HG02678 (cell line): ENCODE measurements at regions not wholly inside any gene's neighbourhood (a gene's known extent, or its start where the extent isn't known, plus 50 kb on each side); places are given as distances from the start of the nearest gene placed in this dataset.
"Not testable (repeated sequence)": the region's sequence is repeated elsewhere in the genome, so short reads cannot be mapped to it uniquely, and the experiment has no call there.

Source experiments
- ATAC-seq: cut with Tn5 transposase; IDR thresholded peaks from one replicate; pipeline ENCODE4 v1.9.1; 2021; ENCODE audit warnings: mild to moderate bottlenecking, moderate library complexity; ENCODE audit not compliant: unreplicated experiment

- ATAC-seq = no peak
These were observed 94.3 kb upstream of the DCLK2 start for GRCh38 chr4:149983931-149984330.

GRCh38 chr4:149985981-149986380 is 92.3 kb upstream of the DCLK2 start:
- no peak for ATAC-seq

GRCh38 chr4:149986917-149987316 is 91.3 kb upstream of the DCLK2 start:
- no peak for ATAC-seq

GRCh38 chr4:149987330-149988086 is 90.7 kb upstream of the DCLK2 start:
- no peak for ATAC-seq

GRCh38 chr4:149988087-149988410 is 90.2 kb upstream of the DCLK2 start:
- ATAC-seq = no peak

- ATAC-seq = no peak
These were observed 85.2 kb upstream of the DCLK2 start for GRCh38 chr4:149993030-149993429.

- no peak for ATAC-seq
These were observed 83.0 kb upstream of the DCLK2 start for GRCh38 chr4:149995134-149995756.

- ATAC-seq = no peak
These were observed 80.3 kb upstream of the DCLK2 start for GRCh38 chr4:149997881-149998421.

- ATAC-seq = no peak
These were observed 78.7 kb upstream of the DCLK2 start for GRCh38 chr4:149999485-150000074.

GRCh38 chr4:150001815-150002214 is 76.4 kb upstream of the DCLK2 start:
- ATAC-seq = no peak

GRCh38 chr4:150002561-150002960 is 75.7 kb upstream of the DCLK2 start:
- ATAC-seq = no peak

GRCh38 chr4:150004481-150004880 is 73.8 kb upstream of the DCLK2 start:
- no peak for ATAC-seq

- ATAC-seq = no peak
These were observed 72.7 kb upstream of the DCLK2 start for GRCh38 chr4:150005537-150005936.

- ATAC-seq = no peak
These were observed 72.0 kb upstream of the DCLK2 start for GRCh38 chr4:150006197-150006596.

GRCh38 chr4:150007512-150007911 is 70.7 kb upstream of the DCLK2 start:
- ATAC-seq = no peak

- ATAC-seq = no peak
These were observed 69.7 kb upstream of the DCLK2 start for GRCh38 chr4:150008546-150008945.

- no peak for ATAC-seq
These were observed 68.7 kb upstream of the DCLK2 start for GRCh38 chr4:150009533-150009932.

- no peak for ATAC-seq
These were observed 67.6 kb upstream of the DCLK2 start for GRCh38 chr4:150010525-150011126.

- ATAC-seq = no peak
These were observed 65.3 kb upstream of the DCLK2 start for GRCh38 chr4:150012851-150013360.

- not testable (repeated sequence) for ATAC-seq
These were observed 62.3 kb upstream of the DCLK2 start for GRCh38 chr4:150015910-150016309.

GRCh38 chr4:150016621-150017020 is 61.6 kb upstream of the DCLK2 start:
- ATAC-seq = not testable (repeated sequence)
